Hepatocyte (in vitro differentiated cells): ENCODE measurements at regions not wholly inside any gene's neighbourhood (a gene's known extent, or its start where the extent isn't known, plus 50 kb on each side); places are given as distances from the start of the nearest gene placed in this dataset.

Experiments
- EZH2 ChIP-seq: fragments of 200-600 bp; sonication (generic); IDR thresholded peaks from 2 replicates; pipeline ENCODE4 v1.6.1; 2016; ENCODE audit warnings: antibody characterized with exemption, mild to moderate bottlenecking, borderline replicate concordance
- EZH2phosphoT487 ChIP-seq: fragments of 200-600 bp; sonication (generic); IDR thresholded peaks from one replicate; pipeline ENCODE4 v1.6.1; 2018; ENCODE audit warnings: antibody characterized with exemption, mild to moderate bottlenecking, low read depth, moderate library complexity; ENCODE audit not compliant: unreplicated experiment, severe bottlenecking
- TF ChIP-seq, protein P1 (sequence below): fragments of 200-600 bp; sonication (generic); IDR thresholded peaks from 2 replicates; pipeline ENCODE4 v1.5.1; 2016; ENCODE audit warnings: antibody characterized with exemption, mild to moderate bottlenecking; ENCODE audit not compliant: poor library complexity

GRCh38 chr1:22231068-22231593, 88.2 kb upstream of the WNT4 start:
- TF ChIP-seq EZH2 (no peak), EZH2phosphoT487 (no peak)
- TF ChIP-seq, protein P1, sequence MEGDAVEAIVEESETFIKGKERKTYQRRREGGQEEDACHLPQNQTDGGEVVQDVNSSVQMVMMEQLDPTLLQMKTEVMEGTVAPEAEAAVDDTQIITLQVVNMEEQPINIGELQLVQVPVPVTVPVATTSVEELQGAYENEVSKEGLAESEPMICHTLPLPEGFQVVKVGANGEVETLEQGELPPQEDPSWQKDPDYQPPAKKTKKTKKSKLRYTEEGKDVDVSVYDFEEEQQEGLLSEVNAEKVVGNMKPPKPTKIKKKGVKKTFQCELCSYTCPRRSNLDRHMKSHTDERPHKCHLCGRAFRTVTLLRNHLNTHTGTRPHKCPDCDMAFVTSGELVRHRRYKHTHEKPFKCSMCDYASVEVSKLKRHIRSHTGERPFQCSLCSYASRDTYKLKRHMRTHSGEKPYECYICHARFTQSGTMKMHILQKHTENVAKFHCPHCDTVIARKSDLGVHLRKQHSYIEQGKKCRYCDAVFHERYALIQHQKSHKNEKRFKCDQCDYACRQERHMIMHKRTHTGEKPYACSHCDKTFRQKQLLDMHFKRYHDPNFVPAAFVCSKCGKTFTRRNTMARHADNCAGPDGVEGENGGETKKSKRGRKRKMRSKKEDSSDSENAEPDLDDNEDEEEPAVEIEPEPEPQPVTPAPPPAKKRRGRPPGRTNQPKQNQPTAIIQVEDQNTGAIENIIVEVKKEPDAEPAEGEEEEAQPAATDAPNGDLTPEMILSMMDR, result no peak
